ENCODE measurements at regions not wholly inside any gene's neighbourhood (a gene's known extent, or its start where the extent isn't known, plus 50 kb on each side); places are given as distances from the start of the nearest gene placed in this dataset.

- Histone ChIP-seq H2AFZ (replicated peaks; ENCODE audit: low read length, poor library complexity) (no peak overlapping the region), H3K4me3 (ENCODE audit: insufficient read depth, low read depth, low read length) (no peak overlapping the region), H2AK5ac (ENCODE audit: low read depth, low read length) (no peak overlapping the region), H3K27me3 (ENCODE audit: control insufficient read depth, insufficient read depth, low read length) (no peaks in the 10 kb centered on the region), H4K20me1 (ENCODE audit: insufficient read depth, low read length) (no peaks in the 10 kb centered on the region), H2BK120ac (ENCODE audit: low read depth, low read length) (no peak overlapping the region), H3K27ac (ENCODE audit: insufficient read depth, low read length) (no peak overlapping the region), H3K4ac (ENCODE audit: low read depth, low read length) (no peak overlapping the region), H3K9me1 (ENCODE audit: insufficient read depth, low read length) (no peaks in the 10 kb centered on the region), H2BK15ac (ENCODE audit: low read depth, low read length) (no peak overlapping the region), H3K4me1 (ENCODE audit: control insufficient read depth, insufficient read depth, low read length) (no peaks in the 10 kb centered on the region), H2BK5ac (ENCODE audit: low read depth, low read length, poor library complexity, severe bottlenecking) (no peak overlapping the region), H2BK20ac (ENCODE audit: low read depth, low read length) (no peak overlapping the region), H3K9me3 (ENCODE audit: control insufficient read depth, insufficient read depth, low read length) (peaks cover 7% of the 10 kb centered on the region; the same call in 1 of the 2 replicates), H3K23ac (ENCODE audit: low read depth, low read length) (no peak overlapping the region), H3K9ac (ENCODE audit: low read depth, low read length) (no peak overlapping the region), H3K18ac (ENCODE audit: low read depth, low read length) (no peak overlapping the region), H4K8ac (ENCODE audit: low read depth in 2 of 2, low read length in 2 of 2) (no peak overlapping the region), H3K14ac (replicated peaks; ENCODE audit: low read depth, low read length) (no peak overlapping the region), H4K91ac (ENCODE audit: insufficient read depth, low read depth, low read length) (no peak overlapping the region), H3K36me3 (ENCODE audit: control insufficient read depth, insufficient read depth, low read length) (no peaks in the 10 kb centered on the region), H4K5ac (ENCODE audit: low read depth, low read length) (no peak overlapping the region), H2AK9ac (replicated peaks; ENCODE audit: low read depth, low read length, poor library complexity) (no peak overlapping the region), H3K56ac (ENCODE audit: extremely low read depth, insufficient read depth, low read length) (no peak overlapping the region), H3K79me1 (ENCODE audit: low read depth in 1 of 2, low read length in 2 of 2) (no peaks in the 10 kb centered on the region), H3K4me2 (ENCODE audit: low read depth, low read length) (no peak overlapping the region)
- dilution Hi-C loops (cut with HindIII; ENCODE audit: low sequenced_read_pairs, unreplicated experiment) (no loop called here), intact Hi-C loops (cut with micrococcal nuclease) (no loop called here), in situ Hi-C loops (cut with MboI; ENCODE audit: low sequenced_read_pairs) (no loop called here)
- DNase-seq = no peak
- ChIA-PET POLR2A (ENCODE audit: unreplicated experiment) (no interaction called here), CTCF (no interaction called here)
- BruUV-seq (replicated peaks) = no TSS peak
- TF ChIP-seq NFE2L2 (IDR thresholded peaks at IDR 0.05; ENCODE audit: low read depth, low read length) (no peak), RCOR1 (IDR thresholded peaks at IDR 0.05; ENCODE audit: insufficient replicate concordance, low read length) (no peak), BHLHE40 (IDR thresholded peaks at IDR 0.05; ENCODE audit: low read depth, low read length) (no peak), RFX5 (IDR thresholded peaks at IDR 0.05; ENCODE audit: low read depth, low read length) (no peak), POLR2A (IDR thresholded peaks at IDR 0.05; ENCODE audit: low read depth, low read length) (no peak), ELK1 (IDR thresholded peaks at IDR 0.05; ENCODE audit: borderline replicate concordance, low read depth, low read length) (no peak), CTCF (conservative IDR thresholded peaks at IDR 0.05; ENCODE audit: low read depth, low read length) (no peak), FOS (IDR thresholded peaks at IDR 0.05; ENCODE audit: low read depth, low read length) (no peak), CHD1 (IDR thresholded peaks at IDR 0.05; ENCODE audit: low read depth, low read length) (no peak), SMC3 (IDR thresholded peaks at IDR 0.05; ENCODE audit: low read depth, low read length) (no peak), MXI1 (IDR thresholded peaks at IDR 0.05; ENCODE audit: borderline replicate concordance, low read depth, low read length) (no peak), MAZ (IDR thresholded peaks at IDR 0.05; ENCODE audit: borderline replicate concordance, low read depth, low read length) (no peak), RAD21 (IDR thresholded peaks at IDR 0.05; ENCODE audit: low read length) (no peak), CEBPB (IDR thresholded peaks at IDR 0.05; ENCODE audit: low read depth, low read length) (no peak), MAFK (IDR thresholded peaks at IDR 0.05; ENCODE audit: low read depth, low read length) (no peak), USF2 (IDR thresholded peaks at IDR 0.05; ENCODE audit: low read depth, low read length) (no peak)
- no CpG with 5 or more reads among the region's 3 CpGs for WGBS, 2 experiments (ENCODE audit: extremely low coverage in 2 of 2, insufficient read length in 1 of 2)
- no peak for ATAC-seq (ENCODE audit: low read depth)
Observed at GRCh38 chr4:123325241-123325681, 71.3 kb upstream of the SPRY1 start.
